HEK293 (cell line): ENCODE measurements at regions not wholly inside any gene's neighbourhood (a gene's known extent, or its start where the extent isn't known, plus 50 kb on each side); places are given as distances from the start of the nearest gene placed in this dataset.

Experiments
- CTCF ChIA-PET: fragments of 350-600 bp; formaldehyde crosslinking; extraction: SDS; loops from one replicate; lab custom pipeline; 2021; ENCODE audit warnings: antibody characterized with exemption; lab: Yijun Ruan, JAX
- POLR2A ChIA-PET: fragments of 300-600 bp; formaldehyde crosslinking; extraction: SDS; loops from one replicate; lab custom pipeline; 2020; ENCODE audit warnings: antibody characterized with exemption, inconsistent platforms; lab: Yijun Ruan, JAX
- H3K27ac ChIP-seq: fragments of 200-500 bp; sonication (Bioruptor generic); 2 replicates; pipeline ENCODE4 v1.5.1; 2014; ENCODE audit warnings: low read depth, low read length, control low read depth, inconsistent platforms; ENCODE audit errors: extremely low read depth
- H3K36me3 ChIP-seq, 2 experiments: fragments of 200-500 bp in 1 of 2; sonication (Bioruptor generic) in 1 of 2; 1 replicate in 1 of 2; 2 replicates in 1 of 2; pipeline ENCODE4 v1.5.1; 2014 to 2017; ENCODE audit warnings: inconsistent platforms in 2 of 2, low read length in 2 of 2; ENCODE audit not compliant: control insufficient read depth in 2 of 2, insufficient read depth in 1 of 2
- H3K4me1 ChIP-seq: fragments of 200-500 bp; sonication (Bioruptor generic); 2 replicates; pipeline ENCODE4 v1.5.1; 2014; ENCODE audit warnings: mild to moderate bottlenecking, low read length, inconsistent platforms; ENCODE audit not compliant: control insufficient read depth, insufficient read depth
- H3K4me3 ChIP-seq: 2 replicates; pipeline ENCODE4 v1.5.1; 2011; ENCODE audit warnings: low read depth, mild to moderate bottlenecking, control low read depth, low read length, moderate library complexity
- H3K9me3 ChIP-seq: fragments of 200-500 bp; sonication (Bioruptor generic); 2 replicates; pipeline ENCODE4 v1.5.1; 2014; ENCODE audit warnings: low read depth, low read length, inconsistent platforms; ENCODE audit not compliant: control insufficient read depth, insufficient read depth
- ELK4 ChIP-seq: IDR thresholded peaks from 2 replicates; pipeline ENCODE4 v1.6.1; 2011; ENCODE audit warnings: mild to moderate bottlenecking, low read depth, low read length, borderline replicate concordance
- INSM2 ChIP-seq: fragments of 450-650 bp; formaldehyde crosslinking; IDR thresholded peaks from 2 replicates; pipeline ENCODE4 v1.5.1; 2016; ENCODE audit warnings: missing biosample characterization, missing genetic modification characterization
- PATZ1 ChIP-seq: fragments of 450-650 bp; formaldehyde crosslinking; IDR thresholded peaks from 2 replicates; pipeline ENCODE4 v1.5.1; 2016; ENCODE audit warnings: missing biosample characterization, missing genetic modification characterization
- YY1 ChIP-seq: fragments of 450-650 bp; formaldehyde crosslinking; IDR thresholded peaks from 2 replicates; pipeline ENCODE4 v1.5.1; 2018; ENCODE audit warnings: missing biosample characterization, missing genetic modification characterization
- ZBTB10 ChIP-seq: fragments of 450-650 bp; formaldehyde crosslinking; IDR thresholded peaks from 2 replicates; pipeline ENCODE4 v1.5.1; 2016; ENCODE audit warnings: missing biosample characterization, missing genetic modification characterization
- ZBTB11 ChIP-seq: fragments of 450-650 bp; formaldehyde crosslinking; conservative IDR thresholded peaks from 2 replicates; pipeline ENCODE4 v1.5.1; 2016; ENCODE audit warnings: low read depth, missing biosample characterization, missing genetic modification characterization
- ZBTB6 ChIP-seq: fragments of 450-650 bp; formaldehyde crosslinking; IDR thresholded peaks from 2 replicates; pipeline ENCODE4 v1.5.1; 2017; ENCODE audit warnings: missing biosample characterization, missing genetic modification characterization
- ZEB2 ChIP-seq: fragments of 450-650 bp; formaldehyde crosslinking; IDR thresholded peaks from 2 replicates; pipeline ENCODE4 v1.5.1; 2016; ENCODE audit warnings: missing biosample characterization, missing genetic modification characterization
- ZNF140 ChIP-seq: fragments of 450-650 bp; formaldehyde crosslinking; IDR thresholded peaks from 2 replicates; pipeline ENCODE4 v1.5.1; 2016; ENCODE audit warnings: missing biosample characterization, missing genetic modification characterization
- ZNF175 ChIP-seq: fragments of 450-650 bp; formaldehyde crosslinking; IDR thresholded peaks from 2 replicates; pipeline ENCODE4 v1.5.1; 2016; ENCODE audit warnings: missing biosample characterization, missing genetic modification characterization
- ZNF449 ChIP-seq: fragments of 450-650 bp; formaldehyde crosslinking; IDR thresholded peaks from 2 replicates; pipeline ENCODE4 v1.5.1; 2017; ENCODE audit warnings: missing biosample characterization, mild to moderate bottlenecking, missing genetic modification characterization, moderate library complexity
- ZNF518A ChIP-seq: fragments of 450-650 bp; formaldehyde crosslinking; conservative IDR thresholded peaks from 2 replicates; pipeline ENCODE4 v1.5.1; 2016; ENCODE audit warnings: low read depth, missing biosample characterization, missing genetic modification characterization
- ZNF600 ChIP-seq: fragments of 450-650 bp; formaldehyde crosslinking; IDR thresholded peaks from 2 replicates; pipeline ENCODE4 v1.5.1; 2016; ENCODE audit warnings: missing biosample characterization, missing genetic modification characterization
- ZNF658 ChIP-seq: fragments of 450-650 bp; formaldehyde crosslinking; IDR thresholded peaks from 2 replicates; pipeline ENCODE4; 2016; ENCODE audit warnings: missing biosample characterization, missing genetic modification characterization
- ZNF664 ChIP-seq: fragments of 450-650 bp; formaldehyde crosslinking; IDR thresholded peaks from 2 replicates; pipeline ENCODE4 v1.5.1; 2016; ENCODE audit warnings: missing biosample characterization, missing genetic modification characterization
- ZNF791 ChIP-seq: fragments of 450-650 bp; formaldehyde crosslinking; IDR thresholded peaks from 2 replicates; pipeline ENCODE4 v1.5.1; 2016; ENCODE audit warnings: missing biosample characterization, missing genetic modification characterization
- ZNF837 ChIP-seq: fragments of 450-650 bp; formaldehyde crosslinking; IDR thresholded peaks from 2 replicates; pipeline ENCODE4 v1.5.1; 2016; ENCODE audit warnings: missing biosample characterization, missing genetic modification characterization
- ZSCAN23 ChIP-seq: fragments of 450-650 bp; formaldehyde crosslinking; IDR thresholded peaks from 2 replicates; pipeline ENCODE4 v1.5.1; 2016; ENCODE audit warnings: missing biosample characterization, missing genetic modification characterization

GRCh38 chr20:30488941-30489613 lies 768.4 kb upstream of the DEFB115 start:
- Histone ChIP-seq H3K36me3 (no peaks in the 10 kb centered on the region), H3K4me1 (no peaks in the 10 kb centered on the region), H3K9me3 (no peaks in the 10 kb centered on the region), H3K27ac (no peak overlapping the region), H3K4me3 (no peak overlapping the region)
- ChIA-PET CTCF (no interaction called here), POLR2A (no interaction called here)
- no peak for TF ChIP-seq ZNF658
- no peak for TF ChIP-seq ZNF140 (tag by site-specific recombination)
- no peak for TF ChIP-seq ZBTB6 (tag by site-specific recombination)
- no peak for TF ChIP-seq PATZ1
- no peak for TF ChIP-seq ZNF518A
- no peak for TF ChIP-seq ZEB2
- TF ChIP-seq ELK4: no peak
- TF ChIP-seq ZBTB11: no peak
- TF ChIP-seq ZNF664: no peak
- TF ChIP-seq YY1 (tag by site-specific recombination): no peak
- no peak for TF ChIP-seq ZSCAN23
- TF ChIP-seq ZNF175: no peak
- no peak for TF ChIP-seq ZBTB10 (tag by site-specific recombination)
- no peak for TF ChIP-seq ZNF600
- TF ChIP-seq ZNF449 (tag by site-specific recombination): no peak
- no peak for TF ChIP-seq INSM2
- TF ChIP-seq ZNF837: no peak
- TF ChIP-seq ZNF791: no peak
